ENCODE measurements at regions not wholly inside any gene's neighbourhood (a gene's known extent, or its start where the extent isn't known, plus 50 kb on each side); places are given as distances from the start of the nearest gene placed in this dataset.

DNA sequence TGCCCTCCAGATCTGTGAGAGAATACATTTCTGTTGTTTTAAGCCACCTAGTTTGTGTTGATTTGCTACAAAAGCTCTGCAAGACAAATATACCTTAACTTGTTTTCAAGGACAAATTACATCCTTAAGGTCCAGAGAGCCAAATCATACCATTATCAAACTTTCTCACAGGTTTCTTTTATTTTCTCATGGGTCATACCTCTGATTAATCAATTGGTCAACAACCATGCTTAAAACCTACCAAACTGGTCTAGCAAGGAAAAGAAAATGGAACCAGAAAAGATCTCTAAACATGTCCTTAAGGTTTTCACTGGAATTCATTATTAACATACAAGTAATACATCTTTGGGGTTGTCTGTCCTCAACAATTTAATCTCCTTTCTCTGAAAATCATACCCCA is 535.0 kb downstream of the CD83 start:
- BruUV-seq (replicated peaks) = no TSS peak
- H3K36me3 ChIP-seq (ENCODE audit: control insufficient read depth in 1 of 2, insufficient read depth in 2 of 2, low read length in 2 of 2) = no peaks in the 10 kb centered on the region
- peaks cover 0 to 6% of the 10 kb centered on the region in 2 experiments; a peak in 1 of 4 replicates for H3K4me1 ChIP-seq (ENCODE audit: control insufficient read depth in 1 of 2, insufficient read depth in 2 of 2, low read length in 2 of 2)
- TF ChIP-seq SP1 (IDR thresholded peaks at IDR 0.05; ENCODE audit: low read depth) (no peak), EZH2 (IDR thresholded peaks at IDR 0.05) (no peak), POLR2AphosphoS5 (IDR thresholded peaks at IDR 0.05; ENCODE audit: low read depth, low read length) (no peak), CBX3 (IDR thresholded peaks at IDR 0.05; ENCODE audit: low read depth) (no peak), ELF1 (IDR thresholded peaks at IDR 0.05; ENCODE audit: borderline replicate concordance, low read depth) (no peak), SIN3A (IDR thresholded peaks at IDR 0.05; ENCODE audit: low read depth) (no peak), SRF (IDR thresholded peaks at IDR 0.05; ENCODE audit: low read depth) (no peak), CEBPB (IDR thresholded peaks at IDR 0.05; ENCODE audit: low read depth) (no peak), ZFX (IDR thresholded peaks at IDR 0.05) (no peak), ZNF274 (IDR thresholded peaks at IDR 0.05; ENCODE audit: low read depth, low read length) (no peak), TCF7L2 (IDR thresholded peaks at IDR 0.05; ENCODE audit: borderline replicate concordance, extremely low read depth, insufficient read depth, insufficient read length) (no peak), YY1 (IDR thresholded peaks at IDR 0.05; ENCODE audit: extremely low read depth, insufficient replicate concordance, low read depth, low read length) (no peak)
- TF ChIP-seq, protein P1, sequence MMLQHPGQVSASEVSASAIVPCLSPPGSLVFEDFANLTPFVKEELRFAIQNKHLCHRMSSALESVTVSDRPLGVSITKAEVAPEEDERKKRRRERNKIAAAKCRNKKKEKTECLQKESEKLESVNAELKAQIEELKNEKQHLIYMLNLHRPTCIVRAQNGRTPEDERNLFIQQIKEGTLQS (IDR thresholded peaks at IDR 0.05) = no peak
- TF ChIP-seq, protein P2, sequence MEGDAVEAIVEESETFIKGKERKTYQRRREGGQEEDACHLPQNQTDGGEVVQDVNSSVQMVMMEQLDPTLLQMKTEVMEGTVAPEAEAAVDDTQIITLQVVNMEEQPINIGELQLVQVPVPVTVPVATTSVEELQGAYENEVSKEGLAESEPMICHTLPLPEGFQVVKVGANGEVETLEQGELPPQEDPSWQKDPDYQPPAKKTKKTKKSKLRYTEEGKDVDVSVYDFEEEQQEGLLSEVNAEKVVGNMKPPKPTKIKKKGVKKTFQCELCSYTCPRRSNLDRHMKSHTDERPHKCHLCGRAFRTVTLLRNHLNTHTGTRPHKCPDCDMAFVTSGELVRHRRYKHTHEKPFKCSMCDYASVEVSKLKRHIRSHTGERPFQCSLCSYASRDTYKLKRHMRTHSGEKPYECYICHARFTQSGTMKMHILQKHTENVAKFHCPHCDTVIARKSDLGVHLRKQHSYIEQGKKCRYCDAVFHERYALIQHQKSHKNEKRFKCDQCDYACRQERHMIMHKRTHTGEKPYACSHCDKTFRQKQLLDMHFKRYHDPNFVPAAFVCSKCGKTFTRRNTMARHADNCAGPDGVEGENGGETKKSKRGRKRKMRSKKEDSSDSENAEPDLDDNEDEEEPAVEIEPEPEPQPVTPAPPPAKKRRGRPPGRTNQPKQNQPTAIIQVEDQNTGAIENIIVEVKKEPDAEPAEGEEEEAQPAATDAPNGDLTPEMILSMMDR (IDR thresholded peaks at IDR 0.05 in 2 of 3, conservative IDR thresholded peaks at IDR 0.05 in 1 of 3; ENCODE audit: borderline replicate concordance in 1 of 3, insufficient read depth in 1 of 3, low read depth in 2 of 3, low read length in 2 of 3) = no peak
- intact Hi-C loops (cut with micrococcal nuclease) = no loop called here
- CTCF ChIA-PET = no interaction called here
- ATAC-seq (no peak), DNase-seq (ENCODE audit: low read depth, low spot score) (no peak)
- no peaks in the 10 kb centered on the region for H4K20me1 ChIP-seq (ENCODE audit: insufficient read depth)
- H3K4me2 ChIP-seq (ENCODE audit: low read length) = no peak overlapping the region
- H3K27me3 ChIP-seq (ENCODE audit: insufficient read depth, low read length) = no peaks in the 10 kb centered on the region
- no peaks in the 10 kb centered on the region for H3K79me2 ChIP-seq (ENCODE audit: insufficient read depth, low read length)
- no peaks in the 10 kb centered on the region for H3K9me2 ChIP-seq (ENCODE audit: insufficient read depth)
- no peak overlapping the region for H3K27ac ChIP-seq (ENCODE audit: low read depth, low read length)
- POLR2A ChIA-PET = no interaction called here
- no peaks in the 10 kb centered on the region for H3K9me3 ChIP-seq (ENCODE audit: control insufficient read depth in 1 of 2, insufficient read depth in 1 of 2, low read depth in 1 of 2, low read length in 2 of 2)
- H3K4me3 ChIP-seq (replicated peaks in 1 of 2; ENCODE audit: low read depth in 1 of 2, low read length in 2 of 2) = no peak overlapping the region
- no peak overlapping the region for H3K9ac ChIP-seq (ENCODE audit: low read length)
- H2AFZ ChIP-seq (ENCODE audit: low read depth, low read length, poor library complexity, severe bottlenecking) = no peak overlapping the region
- RAD21 ChIA-PET (ENCODE audit: low non-redundant PET in 1 of 2, low total read pairs in 2 of 2, uncharacterized antibody in 2 of 2, unreplicated experiment in 2 of 2) = no interaction called here

All from HCT116 (cell line).